GM04504 (cell line): ENCODE measurements at regions not wholly inside any gene's neighbourhood (a gene's known extent, or its start where the extent isn't known, plus 50 kb on each side); places are given as distances from the start of the nearest gene placed in this dataset.
"Not testable (repeated sequence)": the region's sequence is repeated elsewhere in the genome, so short reads cannot be mapped to it uniquely, and the experiment has no call there.

ENCODE experiments used
- DNase-seq: peaks from one replicate; pipeline ENCODE4 v3.0.0-alpha.2; 2012; ENCODE audit warnings: low read depth

GRCh38 chr3:6438031-6438430, 422.9 kb upstream of the GRM7 start:
- no peak for DNase-seq

- DNase-seq = no peak
These were observed 421.7 kb upstream of the GRM7 start for GRCh38 chr3:6439226-6439625.

- DNase-seq = no peak
These were observed 421.1 kb upstream of the GRM7 start for GRCh38 chr3:6439824-6440223.

- DNase-seq = no peak
These were observed 415.8 kb upstream of the GRM7 start for GRCh38 chr3:6444888-6445658.

GRCh38 chr3:6447166-6447801, 413.6 kb upstream of the GRM7 start:
- no peak for DNase-seq

GRCh38 chr3:6448011-6448410, 412.9 kb upstream of the GRM7 start:
- no peak for DNase-seq

GRCh38 chr3:6449099-6449498, 411.8 kb upstream of the GRM7 start:
- DNase-seq = no peak

- DNase-seq = no peak
These were observed 407.9 kb upstream of the GRM7 start for GRCh38 chr3:6452974-6453373.

- no peak for DNase-seq
These were observed 405.9 kb upstream of the GRM7 start for GRCh38 chr3:6455031-6455430.

- no peak for DNase-seq
These were observed 393.7 kb upstream of the GRM7 start for GRCh38 chr3:6467186-6467585.

- no peak for DNase-seq
These were observed 392.3 kb upstream of the GRM7 start for GRCh38 chr3:6468589-6468988.

- DNase-seq = no peak
These were observed 389.2 kb upstream of the GRM7 start for GRCh38 chr3:6471744-6472143.

- not testable (repeated sequence) for DNase-seq
These were observed 370.2 kb upstream of the GRM7 start for GRCh38 chr3:6490487-6491327.

GRCh38 chr3:6491768-6492167, 369.1 kb upstream of the GRM7 start:
- no peak for DNase-seq

- no peak for DNase-seq
These were observed 368.6 kb upstream of the GRM7 start for GRCh38 chr3:6492306-6492705.

GRCh38 chr3:6498944-6499343, 362.0 kb upstream of the GRM7 start:
- not testable (repeated sequence) for DNase-seq

GRCh38 chr3:6504347-6504746, 356.6 kb upstream of the GRM7 start:
- no peak for DNase-seq

- no peak for DNase-seq
These were observed 356.1 kb upstream of the GRM7 start for GRCh38 chr3:6504834-6505233.

- no peak for DNase-seq
These were observed 352.5 kb upstream of the GRM7 start for GRCh38 chr3:6508410-6508759.

GRCh38 chr3:6509576-6509975, 351.3 kb upstream of the GRM7 start:
- DNase-seq = no peak

- DNase-seq = no peak
These were observed 350.2 kb upstream of the GRM7 start for GRCh38 chr3:6510713-6511112.

GRCh38 chr3:6512172-6512800, 348.6 kb upstream of the GRM7 start:
- DNase-seq = no peak

- no peak for DNase-seq
These were observed 344.8 kb upstream of the GRM7 start for GRCh38 chr3:6516143-6516542.
